NCI-H345 (cell line): ENCODE measurements at regions not wholly inside any gene's neighbourhood (a gene's known extent, or its start where the extent isn't known, plus 50 kb on each side); places are given as distances from the start of the nearest gene placed in this dataset.
"Not testable (repeated sequence)": the region's sequence is repeated elsewhere in the genome, so short reads cannot be mapped to it uniquely, and the experiment has no call there.

Source experiments
- DNase-seq: peaks from one replicate; lab custom pipeline; 2025; lab: John Stamatoyannopoulos, UW

GRCh38 chr7:4319280-4319679, 362.8 kb upstream of the FOXK1 start:
- DNase-seq, result no peak

- DNase-seq, result no peak
Measured at GRCh38 chr7:4325732-4326131, 356.4 kb upstream of the FOXK1 start.

GRCh38 chr7:4331711-4332110, 350.4 kb upstream of the FOXK1 start:
- no peak for DNase-seq

- no peak for DNase-seq
Measured at GRCh38 chr7:4338556-4338955, 343.5 kb upstream of the FOXK1 start.

GRCh38 chr7:4343272-4344247, 338.5 kb upstream of the FOXK1 start:
- no peak for DNase-seq

- DNase-seq, result no peak
Measured at GRCh38 chr7:4345004-4345403, 337.1 kb upstream of the FOXK1 start.

- no peak for DNase-seq
Measured at GRCh38 chr7:4352069-4352468, 330.0 kb upstream of the FOXK1 start.

GRCh38 chr7:4361774-4362173, 320.3 kb upstream of the FOXK1 start:
- no peak for DNase-seq

GRCh38 chr7:4383584-4383983, 298.5 kb upstream of the FOXK1 start:
- no peak for DNase-seq

GRCh38 chr7:4386190-4386589, 295.9 kb upstream of the FOXK1 start:
- DNase-seq, result no peak

- not testable (repeated sequence) for DNase-seq
Measured at GRCh38 chr7:4391103-4391502, 291.0 kb upstream of the FOXK1 start.

GRCh38 chr7:4394736-4395135, 287.4 kb upstream of the FOXK1 start:
- DNase-seq, result no peak

GRCh38 chr7:4399121-4399520, 283.0 kb upstream of the FOXK1 start:
- DNase-seq, result no peak

GRCh38 chr7:4399596-4399995, 282.5 kb upstream of the FOXK1 start:
- DNase-seq, result no peak

- DNase-seq, result no peak
Measured at GRCh38 chr7:4406288-4407058, 275.6 kb upstream of the FOXK1 start.

GRCh38 chr7:4409946-4410345, 272.1 kb upstream of the FOXK1 start:
- no peak for DNase-seq

- peak; percentile 19 for DNase-seq
Measured at GRCh38 chr7:4416396-4417056, 265.6 kb upstream of the FOXK1 start.

GRCh38 chr7:4428526-4428925, 253.6 kb upstream of the FOXK1 start:
- no peak for DNase-seq

GRCh38 chr7:4430227-4430626, 251.9 kb upstream of the FOXK1 start:
- DNase-seq, result no peak

- DNase-seq, result no peak
Measured at GRCh38 chr7:4434306-4434705, 247.8 kb upstream of the FOXK1 start.

GRCh38 chr7:4436361-4436895, 245.7 kb upstream of the FOXK1 start:
- no peak for DNase-seq

- no peak for DNase-seq
Measured at GRCh38 chr7:4436936-4437335, 245.2 kb upstream of the FOXK1 start.
